H9 (cell line): ENCODE measurements at regions not wholly inside any gene's neighbourhood (a gene's known extent, or its start where the extent isn't known, plus 50 kb on each side); places are given as distances from the start of the nearest gene placed in this dataset.

Source experiments
- DNase-seq: peaks from one replicate; pipeline ENCODE4 v3.0.0-alpha.2; 2017
- H2AFZ ChIP-seq: one replicate; pipeline ENCODE4 v1.6.1; 2013; ENCODE audit warnings: mild to moderate bottlenecking, low read length, control low read depth, moderate library complexity
- H2AK5ac ChIP-seq: 2 replicates; pipeline ENCODE4 v1.6.1; 2013; ENCODE audit warnings: low read length, control low read depth, mixed read lengths; ENCODE audit not compliant: insufficient read length
- H2BK120ac ChIP-seq: one replicate; pipeline ENCODE4 v1.6.1; 2013; ENCODE audit warnings: low read depth, mild to moderate bottlenecking, low read length, control low read depth, inconsistent platforms; ENCODE audit not compliant: poor library complexity, severe bottlenecking
- H2BK12ac ChIP-seq: 2 replicates; pipeline ENCODE4 v1.6.1; 2013; ENCODE audit warnings: low read length, control low read depth, mixed read lengths, low read depth; ENCODE audit not compliant: insufficient read length
- H2BK15ac ChIP-seq: 2 replicates; pipeline ENCODE4 v1.6.1; 2013; ENCODE audit warnings: low read depth, low read length, control low read depth
- H2BK20ac ChIP-seq: one replicate; pipeline ENCODE4 v1.6.1; 2013; ENCODE audit warnings: low read depth, mild to moderate bottlenecking, low read length, control low read depth, inconsistent platforms; ENCODE audit not compliant: poor library complexity, severe bottlenecking
- H2BK5ac ChIP-seq: 2 replicates; pipeline ENCODE4 v1.6.1; 2013; ENCODE audit warnings: low read length, control low read depth, mixed read lengths; ENCODE audit not compliant: insufficient read length
- H3K14ac ChIP-seq: 2 replicates; pipeline ENCODE4 v1.6.1; 2013; ENCODE audit warnings: low read length, control low read depth; ENCODE audit not compliant: insufficient read depth
- H3K18ac ChIP-seq: 2 replicates; pipeline ENCODE4 v1.6.1; 2013; ENCODE audit warnings: low read depth, mild to moderate bottlenecking, mixed read lengths, low read length, control low read depth; ENCODE audit not compliant: insufficient read length
- H3K23ac ChIP-seq: 2 replicates; pipeline ENCODE4 v1.6.1; 2013; ENCODE audit warnings: low read length, control low read depth, mixed read lengths, low read depth; ENCODE audit not compliant: insufficient read length
- H3K23me2 ChIP-seq: 2 replicates; pipeline ENCODE4 v1.6.1; 2013; ENCODE audit warnings: low read depth, mild to moderate bottlenecking, mixed read lengths, low read length, control low read depth; ENCODE audit not compliant: insufficient read length, poor library complexity, severe bottlenecking
- H3K27ac ChIP-seq: 2 replicates; pipeline ENCODE4 v1.5.1; 2013; ENCODE audit warnings: low read length, control low read depth, mixed read lengths, low read depth; ENCODE audit not compliant: insufficient read length
- H3K27me3 ChIP-seq: 2 replicates; pipeline ENCODE4 v1.6.1; 2013; ENCODE audit warnings: low read length, control low read depth, inconsistent platforms; ENCODE audit not compliant: insufficient read depth
- H3K4ac ChIP-seq: 2 replicates; pipeline ENCODE4 v1.6.1; 2013; ENCODE audit warnings: low read depth, mild to moderate bottlenecking, control low read depth, inconsistent platforms, low read length, moderate library complexity
- H3K4me1 ChIP-seq: 2 replicates; pipeline ENCODE4 v1.6.1; 2013; ENCODE audit warnings: low read length, control low read depth, inconsistent platforms; ENCODE audit not compliant: insufficient read depth
- H3K4me2 ChIP-seq: 2 replicates; pipeline ENCODE4 v1.6.1; 2013; ENCODE audit warnings: low read length, control low read depth, mixed read lengths; ENCODE audit not compliant: insufficient read length, insufficient read depth
- H3K56ac ChIP-seq: 2 replicates; pipeline ENCODE4 v1.6.1; 2013; ENCODE audit warnings: low read depth, mild to moderate bottlenecking, mixed read lengths, low read length, control low read depth; ENCODE audit not compliant: insufficient read length
- H3K79me1 ChIP-seq: 2 replicates; pipeline ENCODE4 v1.6.1; 2013; ENCODE audit warnings: low read depth, mild to moderate bottlenecking, moderate library complexity, low read length, control low read depth, inconsistent platforms; ENCODE audit not compliant: insufficient read depth, poor library complexity, severe bottlenecking
- H3K79me2 ChIP-seq: 2 replicates; pipeline ENCODE4 v1.6.1; 2013; ENCODE audit warnings: low read length, control low read depth, inconsistent platforms; ENCODE audit not compliant: insufficient read depth
- H3K9ac ChIP-seq: 2 replicates; pipeline ENCODE4 v1.6.1; 2013; ENCODE audit warnings: low read length, control low read depth, mixed read lengths; ENCODE audit not compliant: insufficient read length; ENCODE audit errors: extremely low read depth
- H3K9me3 ChIP-seq: one replicate; pipeline ENCODE4 v1.6.1; 2013; ENCODE audit warnings: low read depth, low read length, inconsistent platforms; ENCODE audit not compliant: control insufficient read depth
- H3T11ph ChIP-seq: one replicate; pipeline ENCODE4 v1.6.1; 2013; ENCODE audit warnings: mild to moderate bottlenecking, low read length, control low read depth, inconsistent platforms
- H4K20me1 ChIP-seq: one replicate; pipeline ENCODE4 v1.6.1; 2013; ENCODE audit not compliant: control insufficient read depth, insufficient read length, insufficient read depth
- H4K5ac ChIP-seq: 2 replicates; pipeline ENCODE4 v1.6.1; 2013; ENCODE audit warnings: low read depth, mild to moderate bottlenecking, mixed read lengths, low read length, control low read depth; ENCODE audit not compliant: insufficient read length
- H4K8ac ChIP-seq: replicated peaks from 2 replicates; pipeline ENCODE4 v1.6.1; 2013; ENCODE audit warnings: low read length, control low read depth, mixed read lengths, low read depth; ENCODE audit not compliant: insufficient read length
- H4K91ac ChIP-seq: 2 replicates; pipeline ENCODE4 v1.6.1; 2013; ENCODE audit warnings: low read depth, mild to moderate bottlenecking, moderate library complexity, mixed read lengths, low read length, control low read depth; ENCODE audit not compliant: insufficient read length
- H3K27ac Mint-ChIP-seq, 3 experiments: 2 replicates in 2 of 3; 3 replicates in 1 of 3; pipeline ENCODE4 v1.8.0; 2020 to 2021; ENCODE audit warnings: mixed read lengths in 3 of 3, mild to moderate bottlenecking in 1 of 3, moderate library complexity in 1 of 3
- H3K27me3 Mint-ChIP-seq: 2 replicates; pipeline ENCODE4 v1.8.0; 2021; ENCODE audit warnings: low read depth, mild to moderate bottlenecking, moderate library complexity, mixed read lengths
- H3K36me3 Mint-ChIP-seq, 3 experiments: 2 replicates in 2 of 3; 3 replicates in 1 of 3; pipeline ENCODE4 v1.8.0; 2020 to 2021; ENCODE audit warnings: low read depth in 3 of 3, mixed read lengths in 3 of 3; ENCODE audit not compliant: insufficient read depth in 1 of 3
- H3K4me1 Mint-ChIP-seq, 2 experiments: 2 replicates each; pipeline ENCODE4 v1.8.0; 2020; ENCODE audit warnings: mixed read lengths in 2 of 2
- H3K4me3 Mint-ChIP-seq, 2 experiments: 2 replicates in 1 of 2; 3 replicates in 1 of 2; pipeline ENCODE4 v1.8.0; 2020 to 2021; ENCODE audit warnings: mild to moderate bottlenecking in 2 of 2, mixed read lengths in 2 of 2, moderate library complexity in 1 of 2
- H3K9me3 Mint-ChIP-seq, 2 experiments: 2 replicates in 1 of 2; 3 replicates in 1 of 2; pipeline ENCODE4 v1.8.0; 2020; ENCODE audit warnings: mild to moderate bottlenecking in 2 of 2, mixed read lengths in 2 of 2, moderate library complexity in 1 of 2
- CTCF ChIP-seq: fragments of 200-600 bp; sonication (generic); conservative IDR thresholded peaks from 3 replicates; pipeline ENCODE4 v1.8.0; 2021; ENCODE audit warnings: antibody characterized with exemption, mild to moderate bottlenecking
- WGBS: extraction: QIAGEN DNeasy Blood & Tissue Kit; methylation state at CpG from one replicate; pipeline ENCODE4 v1.1.7; 2013; ENCODE audit warnings: missing lambda C conversion rate, low lambda C conversion rate, mixed read lengths; ENCODE audit not compliant: insufficient read length; ENCODE audit errors: extremely low coverage; 5-methylcytosine and 5-hydroxymethylcytosine counted together

- H3K18ac ChIP-seq = no peak overlapping the region
- H3K23ac ChIP-seq = no peak overlapping the region
- H3K56ac ChIP-seq = no peak overlapping the region
- no peak overlapping the region for H4K8ac ChIP-seq
- no peak overlapping the region for H3K4me2 ChIP-seq
- Mint-ChIP-seq H3K4me1 (no peaks in the 10 kb centered on the region), H3K36me3 (no peaks in the 10 kb centered on the region), H3K27me3 (no peaks in the 10 kb centered on the region), H3K9me3 (no peaks in the 10 kb centered on the region), H3K4me3 (no peak overlapping the region), H3K27ac (no peak overlapping the region)
- H3K14ac ChIP-seq = no peak overlapping the region
- H3T11ph ChIP-seq = no peak overlapping the region
- H3K79me2 ChIP-seq = no peaks in the 10 kb centered on the region
- no peak overlapping the region for H2AK5ac ChIP-seq
- no peaks in the 10 kb centered on the region for H3K23me2 ChIP-seq
- no peaks in the 10 kb centered on the region for H3K27me3 ChIP-seq
- H2BK5ac ChIP-seq = no peak overlapping the region
- no peak overlapping the region for H4K91ac ChIP-seq
- no peaks in the 10 kb centered on the region for H3K9me3 ChIP-seq
- H3K4ac ChIP-seq = no peak overlapping the region
- no peak for TF ChIP-seq CTCF
- H3K79me1 ChIP-seq = no peaks in the 10 kb centered on the region
- H2BK15ac ChIP-seq = no peak overlapping the region
- no peak overlapping the region for H3K9ac ChIP-seq
- H3K27ac ChIP-seq = no peak overlapping the region
- H4K20me1 ChIP-seq = no peaks in the 10 kb centered on the region
- no peak overlapping the region for H2BK20ac ChIP-seq
- DNase-seq = no peak
- WGBS = no CpG with 5 or more reads among the region's 1 CpG
- no peak overlapping the region for H2BK120ac ChIP-seq
- no peak overlapping the region for H4K5ac ChIP-seq
- no peak overlapping the region for H2AFZ ChIP-seq
- no peaks in the 10 kb centered on the region for H3K4me1 ChIP-seq
- H2BK12ac ChIP-seq = no peak overlapping the region
These were observed 136.9 kb upstream of the MAGI2 start for GRCh38 chr7:79590391-79590790.
